ENCODE measurements at regions not wholly inside any gene's neighbourhood (a gene's known extent, or its start where the extent isn't known, plus 50 kb on each side); places are given as distances from the start of the nearest gene placed in this dataset.

DNA sequence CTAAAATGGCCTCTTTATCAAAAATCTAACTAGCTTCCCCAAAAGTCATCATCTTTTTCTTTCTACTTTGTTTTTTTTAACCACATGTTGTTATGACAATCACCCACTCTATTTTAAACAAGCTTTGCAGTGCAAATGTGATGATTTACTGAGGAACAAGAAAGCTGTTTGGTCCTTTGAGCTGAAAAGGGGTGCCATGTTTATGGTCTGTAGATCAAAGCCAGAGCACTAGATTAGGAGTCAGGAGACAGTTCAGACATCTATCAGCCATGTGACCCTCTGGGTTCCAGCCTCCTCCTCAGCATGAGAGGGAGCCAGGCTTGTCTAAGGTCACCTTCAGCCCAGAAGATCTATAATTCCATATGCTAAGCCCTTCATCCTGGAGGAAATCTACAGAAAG lies 65.9 kb downstream of the RPL22L1 start:
- TF ChIP-seq EZH2 (IDR thresholded peaks at IDR 0.05): no peak
- no peak for TF ChIP-seq POLR2AphosphoS5 (IDR thresholded peaks at IDR 0.05; ENCODE audit: borderline replicate concordance, low read depth, low read length)
- TF ChIP-seq FOXP2 (optimal IDR thresholded peaks at IDR 0.05; ENCODE audit: control extremely low read depth, extremely low read length, insufficient read depth): no peak
